GM12875 (cell line): ENCODE measurements at regions not wholly inside any gene's neighbourhood (a gene's known extent, or its start where the extent isn't known, plus 50 kb on each side); places are given as distances from the start of the nearest gene placed in this dataset.

Experiments
- H3K4me3 ChIP-seq: one replicate; pipeline ENCODE4 v1.5.1; 2011; ENCODE audit warnings: low read depth, low read length, control low read depth
- CTCF ChIP-seq: IDR thresholded peaks from 2 replicates; pipeline ENCODE4 v1.5.1; 2011; ENCODE audit warnings: low read depth, mild to moderate bottlenecking, control low read depth, inconsistent platforms, low read length, moderate library complexity, borderline replicate concordance; ENCODE audit not compliant: insufficient read depth

- TF ChIP-seq CTCF, result no peak
Observed at GRCh38 chr6:43852350-43852864, 82.4 kb downstream of the VEGFA start.

GRCh38 chr6:43851204-43851865, 81.3 kb downstream of the VEGFA start:
- no peak for TF ChIP-seq CTCF
- H3K4me3 ChIP-seq, result no peak overlapping the region

More at GRCh38 chr6:43852350-43852864, 82.4 kb downstream of the VEGFA start:
- H3K4me3 ChIP-seq, result no peak overlapping the region

GRCh38 chr6:43850314-43851203, 80.5 kb downstream of the VEGFA start:
- TF ChIP-seq CTCF, result no peak
- no peak overlapping the region for H3K4me3 ChIP-seq

- H3K4me3 ChIP-seq, result no peak overlapping the region
- no peak for TF ChIP-seq CTCF
Observed at GRCh38 chr6:43849844-43850243, 79.8 kb downstream of the VEGFA start.

GRCh38 chr6:43848671-43849391, 78.8 kb downstream of the VEGFA start:
- TF ChIP-seq CTCF, result no peak
- no peak overlapping the region for H3K4me3 ChIP-seq

GRCh38 chr6:43847741-43848630, 78.0 kb downstream of the VEGFA start:
- H3K4me3 ChIP-seq, result no peak overlapping the region
- TF ChIP-seq CTCF, result no peak
